ENCODE measurements at regions not wholly inside any gene's neighbourhood (a gene's known extent, or its start where the extent isn't known, plus 50 kb on each side); places are given as distances from the start of the nearest gene placed in this dataset.

GRCh38 chr14:71168564-71169427 lies 261.5 kb downstream of the PCNX1 start:
- no peak for TF ChIP-seq CTCF (IDR thresholded peaks at IDR 0.05 in 8 of 11, conservative IDR thresholded peaks at IDR 0.05 in 3 of 11)
- TF ChIP-seq POLR2A (IDR thresholded peaks at IDR 0.05), result no peak
- TF ChIP-seq POLR2AphosphoS5 (IDR thresholded peaks at IDR 0.05), result no peak
